HL-60 (cell line): ENCODE measurements at regions not wholly inside any gene's neighbourhood (a gene's known extent, or its start where the extent isn't known, plus 50 kb on each side); places are given as distances from the start of the nearest gene placed in this dataset.

Experiments
- CTCF ChIP-seq: IDR thresholded peaks from one replicate; pipeline ENCODE4 v1.5.1; 2011; ENCODE audit warnings: low read length, control low read depth, inconsistent platforms; ENCODE audit not compliant: insufficient read depth
- GABPA ChIP-seq: IDR thresholded peaks from 2 replicates; pipeline ENCODE4 v1.6.1; 2012; ENCODE audit warnings: low read depth
- POLR2AphosphoS5 ChIP-seq: IDR thresholded peaks from 2 replicates; pipeline ENCODE4 v1.6.1; 2012; ENCODE audit warnings: low read depth
- REST ChIP-seq: IDR thresholded peaks from 2 replicates; pipeline ENCODE4 v1.6.1; 2012; ENCODE audit warnings: low read depth; ENCODE audit not compliant: insufficient replicate concordance
- SPI1 ChIP-seq: IDR thresholded peaks from 2 replicates; pipeline ENCODE4 v1.6.1; 2012; ENCODE audit warnings: low read depth, mild to moderate bottlenecking, borderline replicate concordance

GRCh38 chr15:81530271-81530691 lies 156.3 kb upstream of the TMC3 start:
- TF ChIP-seq CTCF (no peak), POLR2AphosphoS5 (no peak), SPI1 (no peak), REST (no peak), GABPA (no peak)
